HepG2 (cell line): ENCODE measurements at regions not wholly inside any gene's neighbourhood (a gene's known extent, or its start where the extent isn't known, plus 50 kb on each side); places are given as distances from the start of the nearest gene placed in this dataset.

ENCODE experiments used
- ZNF329 ChIP-seq: sonication (generic); formaldehyde crosslinking; IDR thresholded peaks from 2 replicates; pipeline ENCODE4 v1.9.0; 2021; ENCODE audit warnings: low read depth, mild to moderate bottlenecking, missing genetic modification reagents
- ZSCAN21 ChIP-seq: sonication (generic); formaldehyde crosslinking; IDR thresholded peaks from 2 replicates; pipeline ENCODE4 v1.8.0; 2022; ENCODE audit warnings: mild to moderate bottlenecking, missing genetic modification reagents, moderate library complexity, borderline replicate concordance
- ZSCAN29 ChIP-seq: sonication (generic); formaldehyde crosslinking; conservative IDR thresholded peaks from 2 replicates; pipeline ENCODE4 v1.4.0; 2020; ENCODE audit warnings: mild to moderate bottlenecking, missing genetic modification reagents
- TF ChIP-seq, protein P1 (sequence below): sonication (generic); formaldehyde crosslinking; conservative IDR thresholded peaks from 2 replicates; pipeline ENCODE4 v1.4.0; 2020; ENCODE audit warnings: mild to moderate bottlenecking, missing genetic modification reagents, moderate library complexity
- TF ChIP-seq, protein P2 (sequence below): sonication (generic); formaldehyde crosslinking; IDR thresholded peaks from 2 replicates; pipeline ENCODE4 v1.5.0; 2020; ENCODE audit warnings: mild to moderate bottlenecking, missing genetic modification reagents, borderline replicate concordance
- TF ChIP-seq, protein P3 (sequence below): sonication (generic); formaldehyde crosslinking; IDR thresholded peaks from 2 replicates; pipeline ENCODE4 v1.8.1; 2023; ENCODE audit warnings: mild to moderate bottlenecking, missing genetic modification reagents
- TF ChIP-seq, protein P4 (sequence below): sonication (generic); formaldehyde crosslinking; IDR thresholded peaks from 2 replicates; pipeline ENCODE4 v1.5.0; 2020; ENCODE audit warnings: mild to moderate bottlenecking, missing genetic modification reagents
- TF ChIP-seq, protein P5 (sequence below): sonication (generic); formaldehyde crosslinking; IDR thresholded peaks from 2 replicates; pipeline ENCODE4 v1.4.0; 2020; ENCODE audit warnings: missing genetic modification reagents, mild to moderate bottlenecking, borderline replicate concordance

- TF ChIP-seq, protein P1, sequence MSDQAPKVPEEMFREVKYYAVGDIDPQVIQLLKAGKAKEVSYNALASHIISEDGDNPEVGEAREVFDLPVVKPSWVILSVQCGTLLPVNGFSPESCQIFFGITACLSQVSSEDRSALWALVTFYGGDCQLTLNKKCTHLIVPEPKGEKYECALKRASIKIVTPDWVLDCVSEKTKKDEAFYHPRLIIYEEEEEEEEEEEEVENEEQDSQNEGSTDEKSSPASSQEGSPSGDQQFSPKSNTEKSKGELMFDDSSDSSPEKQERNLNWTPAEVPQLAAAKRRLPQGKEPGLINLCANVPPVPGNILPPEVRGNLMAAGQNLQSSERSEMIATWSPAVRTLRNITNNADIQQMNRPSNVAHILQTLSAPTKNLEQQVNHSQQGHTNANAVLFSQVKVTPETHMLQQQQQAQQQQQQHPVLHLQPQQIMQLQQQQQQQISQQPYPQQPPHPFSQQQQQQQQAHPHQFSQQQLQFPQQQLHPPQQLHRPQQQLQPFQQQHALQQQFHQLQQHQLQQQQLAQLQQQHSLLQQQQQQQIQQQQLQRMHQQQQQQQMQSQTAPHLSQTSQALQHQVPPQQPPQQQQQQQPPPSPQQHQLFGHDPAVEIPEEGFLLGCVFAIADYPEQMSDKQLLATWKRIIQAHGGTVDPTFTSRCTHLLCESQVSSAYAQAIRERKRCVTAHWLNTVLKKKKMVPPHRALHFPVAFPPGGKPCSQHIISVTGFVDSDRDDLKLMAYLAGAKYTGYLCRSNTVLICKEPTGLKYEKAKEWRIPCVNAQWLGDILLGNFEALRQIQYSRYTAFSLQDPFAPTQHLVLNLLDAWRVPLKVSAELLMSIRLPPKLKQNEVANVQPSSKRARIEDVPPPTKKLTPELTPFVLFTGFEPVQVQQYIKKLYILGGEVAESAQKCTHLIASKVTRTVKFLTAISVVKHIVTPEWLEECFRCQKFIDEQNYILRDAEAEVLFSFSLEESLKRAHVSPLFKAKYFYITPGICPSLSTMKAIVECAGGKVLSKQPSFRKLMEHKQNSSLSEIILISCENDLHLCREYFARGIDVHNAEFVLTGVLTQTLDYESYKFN = no peak
- no peak for TF ChIP-seq ZNF329 (CRISPR knock-in tag)
- TF ChIP-seq, protein P2, sequence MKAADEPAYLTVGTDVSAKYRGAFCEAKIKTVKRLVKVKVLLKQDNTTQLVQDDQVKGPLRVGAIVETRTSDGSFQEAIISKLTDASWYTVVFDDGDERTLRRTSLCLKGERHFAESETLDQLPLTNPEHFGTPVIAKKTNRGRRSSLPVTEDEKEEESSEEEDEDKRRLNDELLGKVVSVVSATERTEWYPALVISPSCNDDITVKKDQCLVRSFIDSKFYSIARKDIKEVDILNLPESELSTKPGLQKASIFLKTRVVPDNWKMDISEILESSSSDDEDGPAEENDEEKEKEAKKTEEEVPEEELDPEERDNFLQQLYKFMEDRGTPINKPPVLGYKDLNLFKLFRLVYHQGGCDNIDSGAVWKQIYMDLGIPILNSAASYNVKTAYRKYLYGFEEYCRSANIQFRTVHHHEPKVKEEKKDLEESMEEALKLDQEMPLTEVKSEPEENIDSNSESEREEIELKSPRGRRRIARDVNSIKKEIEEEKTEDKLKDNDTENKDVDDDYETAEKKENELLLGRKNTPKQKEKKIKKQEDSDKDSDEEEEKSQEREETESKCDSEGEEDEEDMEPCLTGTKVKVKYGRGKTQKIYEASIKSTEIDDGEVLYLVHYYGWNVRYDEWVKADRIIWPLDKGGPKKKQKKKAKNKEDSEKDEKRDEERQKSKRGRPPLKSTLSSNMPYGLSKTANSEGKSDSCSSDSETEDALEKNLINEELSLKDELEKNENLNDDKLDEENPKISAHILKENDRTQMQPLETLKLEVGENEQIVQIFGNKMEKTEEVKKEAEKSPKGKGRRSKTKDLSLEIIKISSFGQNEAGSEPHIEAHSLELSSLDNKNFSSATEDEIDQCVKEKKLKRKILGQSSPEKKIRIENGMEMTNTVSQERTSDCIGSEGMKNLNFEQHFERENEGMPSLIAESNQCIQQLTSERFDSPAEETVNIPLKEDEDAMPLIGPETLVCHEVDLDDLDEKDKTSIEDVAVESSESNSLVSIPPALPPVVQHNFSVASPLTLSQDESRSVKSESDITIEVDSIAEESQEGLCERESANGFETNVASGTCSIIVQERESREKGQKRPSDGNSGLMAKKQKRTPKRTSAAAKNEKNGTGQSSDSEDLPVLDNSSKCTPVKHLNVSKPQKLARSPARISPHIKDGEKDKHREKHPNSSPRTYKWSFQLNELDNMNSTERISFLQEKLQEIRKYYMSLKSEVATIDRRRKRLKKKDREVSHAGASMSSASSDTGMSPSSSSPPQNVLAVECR (CRISPR knock-in tag) = no peak
- TF ChIP-seq, protein P3, sequence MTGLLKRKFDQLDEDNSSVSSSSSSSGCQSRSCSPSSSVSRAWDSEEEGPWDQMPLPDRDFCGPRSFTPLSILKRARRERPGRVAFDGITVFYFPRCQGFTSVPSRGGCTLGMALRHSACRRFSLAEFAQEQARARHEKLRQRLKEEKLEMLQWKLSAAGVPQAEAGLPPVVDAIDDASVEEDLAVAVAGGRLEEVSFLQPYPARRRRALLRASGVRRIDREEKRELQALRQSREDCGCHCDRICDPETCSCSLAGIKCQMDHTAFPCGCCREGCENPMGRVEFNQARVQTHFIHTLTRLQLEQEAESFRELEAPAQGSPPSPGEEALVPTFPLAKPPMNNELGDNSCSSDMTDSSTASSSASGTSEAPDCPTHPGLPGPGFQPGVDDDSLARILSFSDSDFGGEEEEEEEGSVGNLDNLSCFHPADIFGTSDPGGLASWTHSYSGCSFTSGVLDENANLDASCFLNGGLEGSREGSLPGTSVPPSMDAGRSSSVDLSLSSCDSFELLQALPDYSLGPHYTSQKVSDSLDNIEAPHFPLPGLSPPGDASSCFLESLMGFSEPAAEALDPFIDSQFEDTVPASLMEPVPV = no peak
- TF ChIP-seq, protein P4, sequence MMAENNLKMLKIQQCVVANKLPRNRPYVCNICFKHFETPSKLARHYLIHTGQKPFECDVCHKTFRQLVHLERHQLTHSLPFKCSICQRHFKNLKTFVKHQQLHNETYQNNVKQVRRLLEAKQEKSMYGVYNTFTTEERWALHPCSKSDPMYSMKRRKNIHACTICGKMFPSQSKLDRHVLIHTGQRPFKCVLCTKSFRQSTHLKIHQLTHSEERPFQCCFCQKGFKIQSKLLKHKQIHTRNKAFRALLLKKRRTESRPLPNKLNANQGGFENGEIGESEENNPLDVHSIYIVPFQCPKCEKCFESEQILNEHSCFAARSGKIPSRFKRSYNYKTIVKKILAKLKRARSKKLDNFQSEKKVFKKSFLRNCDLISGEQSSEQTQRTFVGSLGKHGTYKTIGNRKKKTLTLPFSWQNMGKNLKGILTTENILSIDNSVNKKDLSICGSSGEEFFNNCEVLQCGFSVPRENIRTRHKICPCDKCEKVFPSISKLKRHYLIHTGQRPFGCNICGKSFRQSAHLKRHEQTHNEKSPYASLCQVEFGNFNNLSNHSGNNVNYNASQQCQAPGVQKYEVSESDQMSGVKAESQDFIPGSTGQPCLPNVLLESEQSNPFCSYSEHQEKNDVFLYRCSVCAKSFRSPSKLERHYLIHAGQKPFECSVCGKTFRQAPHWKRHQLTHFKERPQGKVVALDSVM (CRISPR knock-in tag) = no peak
- TF ChIP-seq, protein P5, sequence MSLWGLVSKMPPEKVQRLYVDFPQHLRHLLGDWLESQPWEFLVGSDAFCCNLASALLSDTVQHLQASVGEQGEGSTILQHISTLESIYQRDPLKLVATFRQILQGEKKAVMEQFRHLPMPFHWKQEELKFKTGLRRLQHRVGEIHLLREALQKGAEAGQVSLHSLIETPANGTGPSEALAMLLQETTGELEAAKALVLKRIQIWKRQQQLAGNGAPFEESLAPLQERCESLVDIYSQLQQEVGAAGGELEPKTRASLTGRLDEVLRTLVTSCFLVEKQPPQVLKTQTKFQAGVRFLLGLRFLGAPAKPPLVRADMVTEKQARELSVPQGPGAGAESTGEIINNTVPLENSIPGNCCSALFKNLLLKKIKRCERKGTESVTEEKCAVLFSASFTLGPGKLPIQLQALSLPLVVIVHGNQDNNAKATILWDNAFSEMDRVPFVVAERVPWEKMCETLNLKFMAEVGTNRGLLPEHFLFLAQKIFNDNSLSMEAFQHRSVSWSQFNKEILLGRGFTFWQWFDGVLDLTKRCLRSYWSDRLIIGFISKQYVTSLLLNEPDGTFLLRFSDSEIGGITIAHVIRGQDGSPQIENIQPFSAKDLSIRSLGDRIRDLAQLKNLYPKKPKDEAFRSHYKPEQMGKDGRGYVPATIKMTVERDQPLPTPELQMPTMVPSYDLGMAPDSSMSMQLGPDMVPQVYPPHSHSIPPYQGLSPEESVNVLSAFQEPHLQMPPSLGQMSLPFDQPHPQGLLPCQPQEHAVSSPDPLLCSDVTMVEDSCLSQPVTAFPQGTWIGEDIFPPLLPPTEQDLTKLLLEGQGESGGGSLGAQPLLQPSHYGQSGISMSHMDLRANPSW = no peak
- TF ChIP-seq ZSCAN29 = no peak
- TF ChIP-seq ZSCAN21 (CRISPR knock-in tag) = no peak
Observed at GRCh38 chr3:14277557-14277956, 98.9 kb downstream of the LSM3 start (continued).
